ENCODE measurements at regions not wholly inside any gene's neighbourhood (a gene's known extent, or its start where the extent isn't known, plus 50 kb on each side); places are given as distances from the start of the nearest gene placed in this dataset.

DNA sequence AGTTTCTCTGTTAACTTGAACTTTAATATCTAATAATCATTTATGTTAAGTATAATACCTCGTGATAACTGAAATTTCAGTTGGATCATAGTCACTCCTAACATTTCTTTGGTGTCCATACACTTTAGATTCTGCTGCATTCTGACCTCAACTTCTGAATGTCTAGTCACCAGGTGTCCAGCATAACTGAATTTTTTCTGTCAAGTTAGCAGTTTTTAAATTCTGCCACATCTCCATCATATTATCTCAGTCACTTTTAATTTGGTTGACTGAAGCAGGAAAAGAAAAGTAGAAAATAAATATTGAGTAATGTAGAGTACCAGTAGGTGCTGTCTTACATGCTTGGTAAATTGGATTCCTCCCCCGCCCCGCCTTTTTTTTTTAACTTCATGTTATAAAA lies 128.6 kb downstream of the TANC2 start:
- no peak overlapping the region for H3K27ac Mint-ChIP-seq
- no peaks in the 10 kb centered on the region for H3K36me3 Mint-ChIP-seq (ENCODE audit: low read depth)
- DNase-seq: no peak
- no peak overlapping the region for H3K4me3 Mint-ChIP-seq
- no peaks in the 10 kb centered on the region for H3K27me3 Mint-ChIP-seq
- H3K9me3 Mint-ChIP-seq: peaks cover 4% of the 10 kb centered on the region
- H3K4me1 Mint-ChIP-seq: no peaks in the 10 kb centered on the region
- intact Hi-C loops (cut with micrococcal nuclease): no loop called here

DNA sequence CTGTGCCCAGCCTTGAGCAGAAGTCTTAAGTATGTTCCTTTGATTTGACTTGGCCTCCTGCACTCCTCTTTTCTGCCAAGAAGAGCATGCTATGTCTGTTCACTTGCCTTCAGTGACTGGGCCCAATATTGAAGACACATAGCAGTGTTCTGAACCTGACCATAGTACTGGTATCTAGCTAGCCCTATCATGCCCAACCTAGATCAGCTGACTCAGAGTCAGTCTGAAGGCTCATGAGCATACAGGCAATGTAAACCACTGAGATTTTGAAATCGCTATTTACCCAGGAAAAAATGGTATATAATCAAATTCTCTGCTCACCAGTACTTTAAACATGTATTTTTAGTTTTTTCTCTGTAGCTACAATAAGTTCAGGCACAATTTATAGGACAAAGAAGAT lies 129.4 kb downstream of the TANC2 start:
- no peaks in the 10 kb centered on the region for H3K36me3 Mint-ChIP-seq (ENCODE audit: low read depth)
- no peak overlapping the region for H3K4me3 Mint-ChIP-seq
- intact Hi-C loops (cut with micrococcal nuclease): no loop called here
- no peaks in the 10 kb centered on the region for H3K4me1 Mint-ChIP-seq
- no peak for DNase-seq
- H3K27ac Mint-ChIP-seq: no peak overlapping the region
- H3K9me3 Mint-ChIP-seq: peaks cover 4% of the 10 kb centered on the region
- H3K27me3 Mint-ChIP-seq: no peaks in the 10 kb centered on the region

DNA sequence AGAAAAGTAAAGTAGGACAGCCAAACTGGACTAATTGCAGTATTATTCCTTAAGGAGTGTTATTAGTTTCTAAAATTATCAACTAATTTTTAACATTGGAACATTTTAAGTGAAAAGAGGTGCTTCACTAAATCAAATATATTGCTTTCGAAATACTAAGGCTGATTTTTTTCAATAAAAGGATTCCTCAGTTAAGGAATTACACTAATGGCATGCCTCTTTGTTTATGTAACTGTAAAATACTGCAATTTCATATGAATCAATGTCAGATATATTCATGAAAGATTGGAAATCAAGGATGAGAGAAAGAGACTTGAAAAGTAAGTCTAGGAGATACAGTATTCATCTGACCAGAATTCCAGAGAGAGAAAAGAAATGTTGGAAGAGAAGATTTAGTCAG lies 129.8 kb downstream of the TANC2 start:
- H3K4me1 Mint-ChIP-seq: no peaks in the 10 kb centered on the region
- H3K27me3 Mint-ChIP-seq: no peaks in the 10 kb centered on the region
- peaks cover 4% of the 10 kb centered on the region for H3K9me3 Mint-ChIP-seq
- H3K27ac Mint-ChIP-seq: no peak overlapping the region
- intact Hi-C loops (cut with micrococcal nuclease): no loop called here
- H3K36me3 Mint-ChIP-seq (ENCODE audit: low read depth): no peaks in the 10 kb centered on the region
- DNase-seq: no peak
- H3K4me3 Mint-ChIP-seq: no peak overlapping the region

DNA sequence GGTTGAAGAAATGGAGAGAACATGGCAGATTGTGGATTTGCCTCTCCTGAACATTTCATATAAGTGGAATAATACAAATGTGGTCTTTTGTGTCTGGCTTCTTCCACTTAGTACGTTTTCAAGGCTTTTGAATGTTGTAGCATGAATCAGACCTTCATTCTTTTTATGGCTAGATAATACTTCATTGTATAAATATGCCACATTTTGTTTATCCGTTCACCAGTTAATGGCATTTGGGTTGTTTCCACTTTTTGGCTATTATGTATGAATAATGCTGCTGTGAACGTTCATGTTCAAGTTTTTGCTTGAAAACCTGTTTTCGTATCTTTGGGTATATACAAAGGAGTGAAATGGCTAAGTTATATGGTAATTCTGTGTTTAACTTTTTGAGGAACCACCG lies 130.4 kb downstream of the TANC2 start:
- no peaks in the 10 kb centered on the region for H3K36me3 Mint-ChIP-seq (ENCODE audit: low read depth)
- no peak overlapping the region for H3K27ac Mint-ChIP-seq
- H3K4me3 Mint-ChIP-seq: no peak overlapping the region
- intact Hi-C loops (cut with micrococcal nuclease): no loop called here
- H3K27me3 Mint-ChIP-seq: no peaks in the 10 kb centered on the region
- H3K9me3 Mint-ChIP-seq: peaks cover 4% of the 10 kb centered on the region
- no peaks in the 10 kb centered on the region for H3K4me1 Mint-ChIP-seq
- no peak for DNase-seq

DNA sequence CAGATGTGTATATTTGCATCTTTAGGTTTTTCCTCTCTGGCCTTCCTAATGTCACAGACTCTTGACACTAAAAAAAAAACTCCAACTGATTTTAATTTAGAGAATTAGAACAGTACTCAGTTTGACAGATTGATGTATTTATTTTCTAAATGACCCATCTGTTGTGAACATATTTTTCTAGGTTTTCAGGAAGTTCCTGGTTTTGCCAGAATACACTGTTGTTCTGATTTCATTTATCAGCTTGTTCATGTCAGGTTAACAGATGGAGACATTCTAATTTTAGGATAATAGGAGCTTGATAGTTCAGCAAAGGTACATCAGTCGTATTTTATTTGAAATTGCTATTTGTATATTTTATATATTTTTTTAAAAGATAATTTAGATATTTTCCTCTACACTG lies 133.4 kb downstream of the TANC2 start:
- DNase-seq: no peak
- Mint-ChIP-seq H3K27me3 (no peaks in the 10 kb centered on the region), H3K27ac (no peak overlapping the region), H3K9me3 (no peaks in the 10 kb centered on the region), H3K4me1 (no peaks in the 10 kb centered on the region), H3K36me3 (ENCODE audit: low read depth) (no peaks in the 10 kb centered on the region), H3K4me3 (no peak overlapping the region)
- intact Hi-C loops (cut with micrococcal nuclease): no loop called here

DNA sequence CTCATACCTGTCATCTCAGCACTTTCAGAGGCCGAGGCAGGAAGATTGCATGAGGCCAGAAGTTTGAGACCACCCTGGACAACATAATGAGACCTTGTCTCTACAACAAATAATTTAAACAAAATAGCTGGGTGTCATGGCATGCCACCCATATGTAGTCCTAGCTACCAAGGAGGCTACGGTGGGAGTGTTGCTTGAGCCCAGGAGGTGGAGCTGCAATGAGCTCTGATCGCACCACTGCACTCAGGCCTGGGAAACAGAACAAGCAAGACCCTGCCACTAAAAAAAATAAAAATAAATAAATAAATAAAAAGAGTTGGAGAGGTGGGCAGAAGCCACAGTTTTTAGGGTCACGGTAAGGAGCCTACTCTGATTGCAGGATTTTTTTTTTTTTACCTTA lies 136.0 kb downstream of the TANC2 start:
- intact Hi-C loops (cut with micrococcal nuclease): no loop called here
- no peak for DNase-seq
- no peaks in the 10 kb centered on the region for H3K9me3 Mint-ChIP-seq
- no peaks in the 10 kb centered on the region for H3K27me3 Mint-ChIP-seq
- no peak overlapping the region for H3K4me3 Mint-ChIP-seq
- H3K4me1 Mint-ChIP-seq: no peaks in the 10 kb centered on the region
- no peak overlapping the region for H3K27ac Mint-ChIP-seq
- no peaks in the 10 kb centered on the region for H3K36me3 Mint-ChIP-seq (ENCODE audit: low read depth)

DNA sequence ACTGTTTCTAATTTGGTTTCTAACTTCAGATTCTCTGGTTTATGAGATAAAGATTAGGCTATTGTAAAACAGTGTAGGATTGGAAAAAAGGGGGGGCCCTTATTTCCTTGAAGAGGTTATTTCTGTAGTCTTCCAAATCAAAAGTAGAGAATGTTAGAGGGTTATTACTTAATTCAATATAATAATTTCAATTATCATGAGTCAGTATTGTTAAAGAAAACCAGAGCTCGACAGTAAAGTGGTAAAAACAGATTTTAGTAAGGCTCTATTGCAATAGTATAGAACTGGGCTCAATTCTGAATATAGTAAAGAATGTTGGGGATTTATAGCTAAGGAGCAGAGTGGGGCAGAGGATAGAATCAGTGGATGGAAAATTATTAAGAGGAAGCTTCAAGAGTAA lies 140.0 kb downstream of the TANC2 start:
- Mint-ChIP-seq H3K36me3 (ENCODE audit: low read depth) (no peaks in the 10 kb centered on the region), H3K4me3 (no peak overlapping the region), H3K9me3 (no peaks in the 10 kb centered on the region), H3K27me3 (peaks cover 2% of the 10 kb centered on the region), H3K27ac (no peak overlapping the region), H3K4me1 (no peaks in the 10 kb centered on the region)
- intact Hi-C loops (cut with micrococcal nuclease): no loop called here
- DNase-seq: no peak

DNA sequence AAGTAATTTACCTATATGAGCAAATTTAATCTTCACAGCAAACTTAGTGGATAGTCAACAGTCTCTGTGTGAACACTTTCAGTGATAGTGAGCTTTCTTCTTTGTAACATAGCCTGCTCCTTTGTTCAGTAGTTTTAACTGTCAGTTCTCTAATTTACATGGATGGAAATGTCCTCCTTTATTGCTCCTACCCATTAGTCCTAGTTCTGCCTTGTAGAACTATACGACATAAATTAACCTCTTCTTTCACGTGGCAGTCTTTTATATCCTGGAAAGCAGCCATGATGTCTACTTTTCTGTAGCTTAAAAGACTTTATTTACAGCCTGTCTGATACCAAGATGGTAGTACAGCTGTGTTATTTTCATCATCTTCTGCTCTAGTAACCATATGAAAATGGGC lies 143.6 kb downstream of the TANC2 start:
- peaks cover 4% of the 10 kb centered on the region for H3K27me3 Mint-ChIP-seq
- DNase-seq: no peak
- H3K4me1 Mint-ChIP-seq: no peaks in the 10 kb centered on the region
- no peaks in the 10 kb centered on the region for H3K9me3 Mint-ChIP-seq
- no peaks in the 10 kb centered on the region for H3K36me3 Mint-ChIP-seq (ENCODE audit: low read depth)
- H3K27ac Mint-ChIP-seq: no peak overlapping the region
- no peak overlapping the region for H3K4me3 Mint-ChIP-seq
- intact Hi-C loops (cut with micrococcal nuclease): no loop called here

DNA sequence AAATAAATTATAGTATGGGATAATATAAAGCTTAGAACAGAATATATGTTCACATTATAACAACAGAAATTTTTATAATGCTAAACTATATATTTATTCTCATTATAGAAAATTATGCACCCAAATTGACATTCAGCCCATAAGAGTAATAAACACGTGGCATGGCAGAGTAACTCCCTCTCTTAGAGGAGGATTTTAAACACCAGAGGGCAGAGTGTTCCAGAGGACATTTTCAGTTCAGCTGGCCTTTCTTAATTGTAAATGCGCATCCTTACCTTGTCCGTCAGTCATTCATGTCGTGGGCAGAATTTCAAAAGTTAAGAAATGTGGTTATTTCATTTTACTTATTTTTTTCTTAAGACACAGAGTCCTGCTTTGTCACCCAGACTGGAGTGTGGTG lies 147.1 kb downstream of the TANC2 start:
- intact Hi-C loops (cut with micrococcal nuclease): no loop called here
- Mint-ChIP-seq H3K27ac (no peak overlapping the region), H3K4me1 (no peaks in the 10 kb centered on the region), H3K27me3 (peaks cover 4% of the 10 kb centered on the region), H3K9me3 (no peaks in the 10 kb centered on the region), H3K36me3 (ENCODE audit: low read depth) (no peaks in the 10 kb centered on the region), H3K4me3 (no peak overlapping the region)
- DNase-seq: no peak

DNA sequence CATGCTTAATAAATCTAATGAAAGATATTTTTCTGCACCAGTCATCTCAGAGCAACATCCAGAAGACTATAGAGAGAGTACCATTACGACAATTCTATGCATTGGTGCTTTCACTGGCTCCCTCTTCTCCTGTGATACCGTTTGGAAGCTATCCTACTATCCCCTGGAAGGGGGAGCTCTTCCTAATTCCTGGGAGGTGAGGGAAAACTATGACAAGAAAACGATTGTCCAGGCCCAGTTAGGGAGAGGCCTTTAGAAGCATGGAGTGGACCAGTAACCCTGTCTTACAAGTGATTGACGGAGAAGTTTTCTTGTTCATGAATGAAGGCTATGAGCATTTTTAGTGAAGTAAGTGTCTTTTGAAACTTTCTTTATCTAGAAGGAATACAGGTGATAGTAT lies 150.2 kb downstream of the TANC2 start:
- no peaks in the 10 kb centered on the region for H3K4me1 Mint-ChIP-seq
- no peaks in the 10 kb centered on the region for H3K9me3 Mint-ChIP-seq
- H3K4me3 Mint-ChIP-seq: no peak overlapping the region
- intact Hi-C loops (cut with micrococcal nuclease): no loop called here
- no peaks in the 10 kb centered on the region for H3K36me3 Mint-ChIP-seq (ENCODE audit: low read depth)
- no peak for DNase-seq
- H3K27ac Mint-ChIP-seq: no peak overlapping the region
- H3K27me3 Mint-ChIP-seq: peaks cover 2% of the 10 kb centered on the region

DNA sequence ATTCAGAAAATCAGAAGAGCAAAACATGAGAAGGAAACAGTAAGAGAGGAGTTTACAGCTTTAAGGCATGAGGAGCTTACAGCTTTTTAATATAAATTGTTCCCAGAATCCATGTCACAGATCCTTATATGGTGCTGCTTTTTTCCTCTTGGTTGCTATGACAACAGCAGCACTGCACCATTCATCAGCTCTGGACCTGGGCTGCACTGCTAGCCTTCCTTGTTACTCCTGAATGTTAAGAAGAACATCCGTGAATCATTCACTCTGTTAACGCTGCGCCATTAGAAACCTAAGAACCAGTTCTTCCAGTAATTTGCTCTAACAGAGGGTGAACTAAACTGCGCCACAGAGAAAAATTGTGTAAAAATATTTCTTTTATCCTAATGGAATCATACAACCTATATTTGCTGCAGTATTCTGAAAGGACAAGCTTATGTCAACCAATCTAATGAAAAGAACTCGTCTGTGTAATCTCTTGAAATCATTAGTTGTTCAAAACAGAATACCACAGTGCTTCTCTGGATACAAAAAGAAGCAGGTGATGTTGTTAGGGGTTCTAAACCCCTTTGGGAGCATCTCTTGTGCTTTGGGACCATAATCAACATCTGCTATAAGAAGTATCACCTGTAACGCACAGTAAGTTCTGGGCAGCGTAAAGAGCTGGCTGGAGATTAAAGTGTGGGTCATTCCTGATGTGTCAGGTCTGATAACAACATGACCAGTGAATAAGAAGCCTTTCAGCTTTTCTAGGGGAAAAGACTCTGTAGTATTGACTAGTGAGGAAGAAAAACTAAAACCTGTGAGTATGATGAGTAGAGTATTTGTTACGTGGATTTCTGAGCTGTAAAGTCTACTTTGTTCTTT lies 151.2 kb downstream of the TANC2 start:
- H3K9me3 Mint-ChIP-seq: no peaks in the 10 kb centered on the region
- H3K36me3 Mint-ChIP-seq (ENCODE audit: low read depth): no peaks in the 10 kb centered on the region
- peaks cover 2% of the 10 kb centered on the region for H3K27me3 Mint-ChIP-seq
- H3K4me3 Mint-ChIP-seq: no peak overlapping the region
- DNase-seq: no peak
- intact Hi-C loops (cut with micrococcal nuclease): no loop called here
- H3K27ac Mint-ChIP-seq: no peak overlapping the region
- H3K4me1 Mint-ChIP-seq: no peaks in the 10 kb centered on the region

DNA sequence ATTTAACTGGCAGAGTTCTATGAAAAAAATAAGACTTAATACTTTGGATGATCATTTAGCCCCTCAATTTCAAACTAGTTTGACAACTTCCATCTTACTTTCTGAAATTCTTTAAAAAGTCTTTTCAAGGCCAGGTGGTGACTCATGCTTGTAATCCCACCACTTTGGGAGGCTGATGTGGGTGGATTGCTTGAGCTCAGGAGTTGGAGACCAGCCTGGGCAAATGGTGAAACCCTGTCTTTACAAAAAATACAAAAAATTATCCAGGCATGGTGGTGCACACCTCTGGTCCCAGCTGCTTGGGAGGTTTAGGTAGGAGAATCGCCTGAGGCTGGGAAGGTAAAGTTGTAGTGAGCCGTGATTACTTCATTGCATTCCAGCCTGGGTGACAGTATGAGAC lies 154.4 kb downstream of the TANC2 start:
- H3K9me3 Mint-ChIP-seq: no peaks in the 10 kb centered on the region
- H3K36me3 Mint-ChIP-seq (ENCODE audit: low read depth): no peaks in the 10 kb centered on the region
- DNase-seq: no peak
- intact Hi-C loops (cut with micrococcal nuclease): no loop called here
- no peaks in the 10 kb centered on the region for H3K4me1 Mint-ChIP-seq
- H3K4me3 Mint-ChIP-seq: no peak overlapping the region
- H3K27ac Mint-ChIP-seq: no peak overlapping the region
- peaks cover 1% of the 10 kb centered on the region for H3K27me3 Mint-ChIP-seq

DNA sequence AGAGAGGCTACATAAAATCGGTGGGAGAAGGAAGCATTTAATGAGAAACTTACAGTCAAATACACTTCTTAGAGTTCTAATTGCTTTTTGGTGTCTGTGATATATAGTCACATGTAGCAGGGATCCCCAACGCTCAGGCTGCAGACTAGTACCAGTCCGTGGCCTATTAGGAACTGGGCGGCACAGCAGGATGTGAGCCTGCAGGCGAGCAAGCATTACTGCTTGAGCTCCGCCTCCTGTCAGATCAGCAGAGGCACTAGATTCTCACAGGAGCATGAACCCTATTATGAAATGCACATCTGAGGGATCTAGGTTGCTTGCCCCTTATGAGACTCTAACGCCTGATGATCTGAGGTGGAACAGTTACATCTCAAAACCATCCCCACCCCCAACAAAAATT lies 158.5 kb downstream of the TANC2 start:
- Mint-ChIP-seq H3K4me3 (no peak overlapping the region), H3K4me1 (no peaks in the 10 kb centered on the region), H3K27me3 (peaks cover 1% of the 10 kb centered on the region), H3K9me3 (no peaks in the 10 kb centered on the region), H3K27ac (no peak overlapping the region), H3K36me3 (ENCODE audit: low read depth) (no peaks in the 10 kb centered on the region)
- no peak for DNase-seq
- intact Hi-C loops (cut with micrococcal nuclease): no loop called here

DNA sequence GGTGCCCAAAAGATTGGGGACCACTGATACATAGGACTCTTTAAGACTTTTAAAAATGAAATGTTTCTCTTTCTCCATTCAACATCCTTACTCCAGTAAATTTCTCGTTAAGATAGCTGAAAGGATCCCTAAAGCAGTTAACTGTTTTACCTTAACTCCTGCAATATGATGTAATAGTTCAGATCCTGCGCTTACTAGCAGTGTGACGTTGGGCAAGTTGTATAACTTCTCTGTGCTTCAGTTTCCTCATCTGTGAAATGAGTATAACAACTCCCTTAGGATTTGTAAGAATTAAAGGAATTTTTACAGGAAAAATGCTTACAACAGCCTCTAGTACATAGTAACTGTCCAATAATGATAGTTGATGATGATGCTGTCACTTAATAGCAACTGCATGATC lies 158.9 kb downstream of the TANC2 start:
- Mint-ChIP-seq H3K27ac (no peak overlapping the region), H3K4me1 (no peaks in the 10 kb centered on the region), H3K36me3 (ENCODE audit: low read depth) (no peaks in the 10 kb centered on the region), H3K9me3 (no peaks in the 10 kb centered on the region), H3K27me3 (peaks cover 1% of the 10 kb centered on the region), H3K4me3 (no peak overlapping the region)
- DNase-seq: no peak
- intact Hi-C loops (cut with micrococcal nuclease): no loop called here

DNA sequence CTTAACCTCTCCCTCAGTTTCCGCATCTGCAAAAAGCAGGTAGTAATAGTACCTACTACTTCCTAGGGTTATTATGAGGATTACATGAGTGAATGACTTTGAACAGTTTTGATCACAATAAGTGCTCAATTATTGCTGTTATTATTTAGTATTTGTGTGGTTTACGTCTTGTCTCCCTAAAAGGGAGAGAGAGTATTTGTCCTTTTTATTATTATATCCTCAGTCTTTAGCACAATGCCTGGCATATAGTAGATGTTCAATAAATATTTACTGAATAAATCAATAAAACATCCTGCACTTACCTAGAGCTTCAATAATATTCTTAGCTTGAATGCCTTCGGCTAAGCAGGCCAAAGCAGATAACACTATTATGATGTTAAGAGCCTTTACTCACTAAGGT lies 160.0 kb downstream of the TANC2 start:
- H3K4me1 Mint-ChIP-seq: no peaks in the 10 kb centered on the region
- intact Hi-C loops (cut with micrococcal nuclease): no loop called here
- DNase-seq: no peak
- H3K9me3 Mint-ChIP-seq: no peaks in the 10 kb centered on the region
- H3K27me3 Mint-ChIP-seq: peaks cover 1% of the 10 kb centered on the region
- no peaks in the 10 kb centered on the region for H3K36me3 Mint-ChIP-seq (ENCODE audit: low read depth)
- no peak overlapping the region for H3K4me3 Mint-ChIP-seq
- no peak overlapping the region for H3K27ac Mint-ChIP-seq

Data from activated CD4-positive, alpha-beta T cell treated with anti-CD3 and anti-CD28 coated beads, Interleukin-2, amount 10 ng/mL, durations not matched to agents 24 days and 14 days (primary cell).